HEK293 (cell line): ENCODE measurements at regions not wholly inside any gene's neighbourhood (a gene's known extent, or its start where the extent isn't known, plus 50 kb on each side); places are given as distances from the start of the nearest gene placed in this dataset.

Experiments used
- YY1 ChIP-seq: fragments of 450-650 bp; formaldehyde crosslinking; IDR thresholded peaks from 2 replicates; pipeline ENCODE4 v1.5.1; 2018; ENCODE audit warnings: missing biosample characterization, missing genetic modification characterization
- ZNF138 ChIP-seq: fragments of 450-650 bp; formaldehyde crosslinking; IDR thresholded peaks from 2 replicates; pipeline ENCODE4 v1.5.1; 2016; ENCODE audit warnings: missing biosample characterization, missing genetic modification characterization, borderline replicate concordance
- ZNF274 ChIP-seq, 2 experiments: fragments of 200-500 bp in 1 of 2; fragments of 450-650 bp in 1 of 2; sonication (Bioruptor generic) in 1 of 2; formaldehyde crosslinking in 1 of 2; IDR thresholded peaks; 2 replicates each; pipeline versions ENCODE4 v1.5.1 to v1.6.1; 2014 to 2016; ENCODE audit warnings: borderline replicate concordance in 1 of 2, inconsistent platforms in 1 of 2, low read length in 1 of 2, missing biosample characterization in 1 of 2, missing genetic modification characterization in 1 of 2
- ZNF610 ChIP-seq: fragments of 450-650 bp; formaldehyde crosslinking; IDR thresholded peaks from 2 replicates; pipeline ENCODE4 v1.5.1; 2016; ENCODE audit warnings: missing biosample characterization, missing genetic modification characterization, borderline replicate concordance
- ZNF623 ChIP-seq: fragments of 450-650 bp; formaldehyde crosslinking; IDR thresholded peaks from 2 replicates; pipeline ENCODE4 v1.5.1; 2016; ENCODE audit warnings: missing biosample characterization, missing genetic modification characterization
- ZNF629 ChIP-seq: fragments of 450-650 bp; formaldehyde crosslinking; IDR thresholded peaks from 2 replicates; pipeline ENCODE4 v1.5.1; 2017; ENCODE audit warnings: missing biosample characterization, missing genetic modification characterization
- ZNF747 ChIP-seq: fragments of 450-650 bp; formaldehyde crosslinking; IDR thresholded peaks from 2 replicates; pipeline ENCODE4 v1.5.1; 2016; ENCODE audit warnings: missing biosample characterization, missing genetic modification characterization
- ZNF830 ChIP-seq: fragments of 450-650 bp; IDR thresholded peaks from 2 replicates; pipeline ENCODE4 v1.5.0; 2018; ENCODE audit warnings: missing biosample characterization, missing genetic modification characterization, low read depth, mild to moderate bottlenecking, moderate library complexity
- TF ChIP-seq, protein P1 (sequence below): fragments of 450-650 bp; formaldehyde crosslinking; IDR thresholded peaks from 2 replicates; pipeline ENCODE4 v1.5.1; 2016; ENCODE audit warnings: missing biosample characterization, missing genetic modification characterization
- TF ChIP-seq, protein P2 (sequence below): fragments of 450-650 bp; formaldehyde crosslinking; IDR thresholded peaks from 2 replicates; pipeline ENCODE4 v1.5.1; 2016; ENCODE audit warnings: missing biosample characterization, missing genetic modification characterization, low read depth
- TF ChIP-seq, protein P3 (sequence below): fragments of 450-650 bp; formaldehyde crosslinking; IDR thresholded peaks from 2 replicates; pipeline ENCODE4; 2016; ENCODE audit warnings: missing biosample characterization, missing genetic modification characterization

DNA sequence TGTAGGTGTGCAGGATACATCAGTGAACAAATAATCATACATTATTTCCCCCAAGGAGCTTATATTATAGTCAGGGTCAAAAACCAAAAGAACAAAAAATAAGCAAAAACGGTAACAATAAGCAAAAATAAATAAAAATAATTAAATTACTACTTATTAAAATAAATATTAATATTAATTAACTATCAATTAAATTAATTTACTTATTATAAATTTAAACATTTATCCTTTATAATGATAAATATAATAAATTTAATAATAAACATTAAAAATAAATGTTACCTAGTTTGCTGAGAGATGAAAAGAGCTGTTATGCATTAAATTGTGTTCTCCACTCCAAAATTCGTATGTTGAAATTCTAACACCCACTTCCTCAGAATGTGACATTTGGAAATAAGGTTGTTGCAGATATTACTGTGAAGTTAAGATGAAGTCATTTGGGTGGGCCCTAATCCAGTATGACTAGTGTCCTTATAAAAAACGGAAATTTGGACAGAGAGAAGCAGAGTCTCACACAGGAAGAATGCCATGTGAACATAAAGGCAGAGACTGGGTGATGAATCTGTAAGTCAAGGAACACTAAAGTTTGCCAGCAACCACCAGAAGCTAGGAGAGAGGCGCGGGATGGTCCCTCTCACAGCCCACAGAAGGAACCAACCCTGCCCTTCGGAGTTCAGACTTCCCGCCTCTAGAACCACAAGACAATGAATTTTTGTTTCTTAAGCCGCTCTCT is 67.2 kb upstream of the IBSP start:
- TF ChIP-seq ZNF747 (no peak), ZNF138 (no peak), ZNF274 (IDR thresholded peaks at IDR 0.05; ENCODE audit: low read length) (no peak), ZNF274 (tag by site-specific recombination; IDR thresholded peaks at IDR 0.05; ENCODE audit: borderline replicate concordance) (no peak), YY1 (tag by site-specific recombination) (no peak), ZNF623 (no peak), ZNF830 (tag by site-specific recombination) (no peak), ZNF629 (tag by site-specific recombination) (no peak), ZNF610 (tag by site-specific recombination) (no peak)
- TF ChIP-seq, protein P1, sequence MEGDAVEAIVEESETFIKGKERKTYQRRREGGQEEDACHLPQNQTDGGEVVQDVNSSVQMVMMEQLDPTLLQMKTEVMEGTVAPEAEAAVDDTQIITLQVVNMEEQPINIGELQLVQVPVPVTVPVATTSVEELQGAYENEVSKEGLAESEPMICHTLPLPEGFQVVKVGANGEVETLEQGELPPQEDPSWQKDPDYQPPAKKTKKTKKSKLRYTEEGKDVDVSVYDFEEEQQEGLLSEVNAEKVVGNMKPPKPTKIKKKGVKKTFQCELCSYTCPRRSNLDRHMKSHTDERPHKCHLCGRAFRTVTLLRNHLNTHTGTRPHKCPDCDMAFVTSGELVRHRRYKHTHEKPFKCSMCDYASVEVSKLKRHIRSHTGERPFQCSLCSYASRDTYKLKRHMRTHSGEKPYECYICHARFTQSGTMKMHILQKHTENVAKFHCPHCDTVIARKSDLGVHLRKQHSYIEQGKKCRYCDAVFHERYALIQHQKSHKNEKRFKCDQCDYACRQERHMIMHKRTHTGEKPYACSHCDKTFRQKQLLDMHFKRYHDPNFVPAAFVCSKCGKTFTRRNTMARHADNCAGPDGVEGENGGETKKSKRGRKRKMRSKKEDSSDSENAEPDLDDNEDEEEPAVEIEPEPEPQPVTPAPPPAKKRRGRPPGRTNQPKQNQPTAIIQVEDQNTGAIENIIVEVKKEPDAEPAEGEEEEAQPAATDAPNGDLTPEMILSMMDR (tag by site-specific recombination), result no peak
- TF ChIP-seq, protein P2, sequence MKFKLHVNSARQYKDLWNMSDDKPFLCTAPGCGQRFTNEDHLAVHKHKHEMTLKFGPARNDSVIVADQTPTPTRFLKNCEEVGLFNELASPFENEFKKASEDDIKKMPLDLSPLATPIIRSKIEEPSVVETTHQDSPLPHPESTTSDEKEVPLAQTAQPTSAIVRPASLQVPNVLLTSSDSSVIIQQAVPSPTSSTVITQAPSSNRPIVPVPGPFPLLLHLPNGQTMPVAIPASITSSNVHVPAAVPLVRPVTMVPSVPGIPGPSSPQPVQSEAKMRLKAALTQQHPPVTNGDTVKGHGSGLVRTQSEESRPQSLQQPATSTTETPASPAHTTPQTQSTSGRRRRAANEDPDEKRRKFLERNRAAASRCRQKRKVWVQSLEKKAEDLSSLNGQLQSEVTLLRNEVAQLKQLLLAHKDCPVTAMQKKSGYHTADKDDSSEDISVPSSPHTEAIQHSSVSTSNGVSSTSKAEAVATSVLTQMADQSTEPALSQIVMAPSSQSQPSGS (tag by site-specific recombination), result no peak
- TF ChIP-seq, protein P3, sequence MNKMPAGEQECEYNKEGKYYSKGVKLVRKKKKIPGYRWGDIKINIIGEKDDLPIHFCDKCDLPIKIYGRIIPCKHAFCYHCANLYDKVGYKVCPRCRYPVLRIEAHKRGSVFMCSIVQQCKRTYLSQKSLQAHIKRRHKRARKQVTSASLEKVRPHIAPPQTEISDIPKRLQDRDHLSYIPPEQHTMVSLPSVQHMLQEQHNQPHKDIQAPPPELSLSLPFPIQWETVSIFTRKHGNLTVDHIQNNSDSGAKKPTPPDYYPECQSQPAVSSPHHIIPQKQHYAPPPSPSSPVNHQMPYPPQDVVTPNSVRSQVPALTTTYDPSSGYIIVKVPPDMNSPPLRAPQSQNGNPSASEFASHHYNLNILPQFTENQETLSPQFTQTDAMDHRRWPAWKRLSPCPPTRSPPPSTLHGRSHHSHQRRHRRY (tag by site-specific recombination), result no peak
